GM12891 (cell line): ENCODE measurements at regions not wholly inside any gene's neighbourhood (a gene's known extent, or its start where the extent isn't known, plus 50 kb on each side); places are given as distances from the start of the nearest gene placed in this dataset.

Experiments used
- DNase-seq: peaks from one replicate; pipeline ENCODE4 v3.0.0; 2011; ENCODE audit warnings: low spot score; ENCODE audit not compliant: insufficient read length
- FAIRE-seq: peaks from 2 replicates; lab custom pipeline; 2011; peaks lifted over from hg19 to GRCh38; lab: Jason Lieb, UNC
- PAX5 ChIP-seq: IDR thresholded peaks from 2 replicates; pipeline ENCODE4 v1.6.1; 2011; ENCODE audit warnings: low read length, moderate library complexity, mild to moderate bottlenecking; ENCODE audit not compliant: insufficient read depth, severe bottlenecking
- POLR2A ChIP-seq: IDR thresholded peaks from 2 replicates; pipeline ENCODE4 v1.6.1; 2011; ENCODE audit warnings: low read depth, low read length, control low read depth
- POLR2AphosphoS5 ChIP-seq: IDR thresholded peaks from 2 replicates; pipeline ENCODE4 v1.6.1; 2011; ENCODE audit warnings: low read depth, low read length, control low read depth
- POU2F2 ChIP-seq: IDR thresholded peaks from 2 replicates; pipeline ENCODE4 v1.6.1; 2011; ENCODE audit warnings: low read depth, mild to moderate bottlenecking, control low read depth, low read length, moderate library complexity
- SPI1 ChIP-seq: IDR thresholded peaks from 2 replicates; pipeline ENCODE4 v1.6.1; 2011; ENCODE audit warnings: low read depth, low read length, control low read depth
- TAF1 ChIP-seq: IDR thresholded peaks from 2 replicates; pipeline ENCODE4 v1.6.1; 2011; ENCODE audit warnings: low read depth, low read length, control low read depth

GRCh38 chr3:168828014-168828413, 732.3 kb upstream of the GOLIM4 start:
- FAIRE-seq (no peak), DNase-seq (no peak)
- TF ChIP-seq TAF1 (no peak), POLR2A (no peak), POLR2AphosphoS5 (no peak), PAX5 (no peak), SPI1 (no peak), POU2F2 (no peak)

- TF ChIP-seq POLR2AphosphoS5 (no peak), SPI1 (no peak), POU2F2 (no peak)
- no peak for FAIRE-seq
- no peak for DNase-seq
These were observed 728.4 kb upstream of the GOLIM4 start for GRCh38 chr3:168824107-168824506.

- FAIRE-seq (no peak), DNase-seq (no peak)
- TF ChIP-seq TAF1 = no peak
- TF ChIP-seq POLR2AphosphoS5 = no peak
- TF ChIP-seq SPI1 = no peak
- no peak for TF ChIP-seq PAX5
- TF ChIP-seq POU2F2 = no peak
- TF ChIP-seq POLR2A = no peak
These were observed 727.7 kb upstream of the GOLIM4 start for GRCh38 chr3:168823466-168823865.

- FAIRE-seq (no peak), DNase-seq (no peak)
- TF ChIP-seq SPI1 (no peak), POLR2A (no peak), PAX5 (no peak), POLR2AphosphoS5 (no peak), POU2F2 (no peak), TAF1 (no peak)
These were observed 725.2 kb upstream of the GOLIM4 start for GRCh38 chr3:168820810-168821415.

- DNase-seq (no peak), FAIRE-seq (no peak)
- TF ChIP-seq PAX5 = no peak
- TF ChIP-seq SPI1 = no peak
- TF ChIP-seq POU2F2 = no peak
- TF ChIP-seq POLR2AphosphoS5 = no peak
- TF ChIP-seq POLR2A = no peak
- TF ChIP-seq TAF1 = no peak
These were observed 721.5 kb upstream of the GOLIM4 start for GRCh38 chr3:168817177-168817576.

- FAIRE-seq (no peak), DNase-seq (no peak)
- TF ChIP-seq TAF1 (no peak), PAX5 (no peak), SPI1 (no peak), POU2F2 (no peak), POLR2A (no peak), POLR2AphosphoS5 (no peak)
These were observed 720.2 kb upstream of the GOLIM4 start for GRCh38 chr3:168815946-168816345.

GRCh38 chr3:168813225-168813802, 717.6 kb upstream of the GOLIM4 start:
- TF ChIP-seq SPI1 (no peak), PAX5 (no peak), POU2F2 (no peak), POLR2AphosphoS5 (no peak), POLR2A (no peak), TAF1 (no peak)
- FAIRE-seq = no peak
- no peak for DNase-seq

GRCh38 chr3:168812234-168812633, 716.5 kb upstream of the GOLIM4 start:
- DNase-seq = no peak
- TF ChIP-seq TAF1 (no peak), PAX5 (no peak), POLR2AphosphoS5 (no peak), POU2F2 (no peak), POLR2A (no peak), SPI1 (no peak)
- FAIRE-seq = no peak

GRCh38 chr3:168808596-168808995, 712.9 kb upstream of the GOLIM4 start:
- TF ChIP-seq TAF1 (no peak), POU2F2 (no peak), SPI1 (no peak), POLR2A (no peak), POLR2AphosphoS5 (no peak), PAX5 (no peak)
- FAIRE-seq (no peak), DNase-seq (no peak)

- DNase-seq = no peak
- no peak for FAIRE-seq
- no peak for TF ChIP-seq POLR2AphosphoS5
These were observed 711.7 kb upstream of the GOLIM4 start for GRCh38 chr3:168807448-168807847.

GRCh38 chr3:168806871-168807270, 711.1 kb upstream of the GOLIM4 start:
- TF ChIP-seq SPI1 (no peak), POLR2A (no peak), POLR2AphosphoS5 (no peak), PAX5 (no peak), TAF1 (no peak), POU2F2 (no peak)
- FAIRE-seq = no peak
- no peak for DNase-seq
